Right lobe of liver (tissue), 4 donors: ENCODE measurements at regions not wholly inside any gene's neighbourhood (a gene's known extent, or its start where the extent isn't known, plus 50 kb on each side); places are given as distances from the start of the nearest gene placed in this dataset.

Source experiments
- POLR2A ChIP-seq: fragments of 450-650 bp; IDR thresholded peaks from one replicate; pipeline ENCODE4 v1.6.1; 2017; ENCODE audit warnings: antibody characterized with exemption, mild to moderate bottlenecking
- TF ChIP-seq, protein P1 (sequence below), 4 donors: fragments of 200-600 bp in 3 of 4; fragments of 450-650 bp in 1 of 4; IDR thresholded peaks; one replicate each; pipeline versions ENCODE4 v1.5.1 to v1.8.0; 2016 to 2022; ENCODE audit warnings: antibody characterized with exemption in 4 of 4, mild to moderate bottlenecking in 2 of 4
- donor health status: DM: no; HTN: no; CAD: no.
- donor health status: DM: no; HTN: no; CAD: no.
- donor health status: DM: no; HTN: yes; CAD: no.

GRCh38 chr13:54836273-54836672, 1807.7 kb downstream of the OLFM4 start:
- TF ChIP-seq, protein P1, sequence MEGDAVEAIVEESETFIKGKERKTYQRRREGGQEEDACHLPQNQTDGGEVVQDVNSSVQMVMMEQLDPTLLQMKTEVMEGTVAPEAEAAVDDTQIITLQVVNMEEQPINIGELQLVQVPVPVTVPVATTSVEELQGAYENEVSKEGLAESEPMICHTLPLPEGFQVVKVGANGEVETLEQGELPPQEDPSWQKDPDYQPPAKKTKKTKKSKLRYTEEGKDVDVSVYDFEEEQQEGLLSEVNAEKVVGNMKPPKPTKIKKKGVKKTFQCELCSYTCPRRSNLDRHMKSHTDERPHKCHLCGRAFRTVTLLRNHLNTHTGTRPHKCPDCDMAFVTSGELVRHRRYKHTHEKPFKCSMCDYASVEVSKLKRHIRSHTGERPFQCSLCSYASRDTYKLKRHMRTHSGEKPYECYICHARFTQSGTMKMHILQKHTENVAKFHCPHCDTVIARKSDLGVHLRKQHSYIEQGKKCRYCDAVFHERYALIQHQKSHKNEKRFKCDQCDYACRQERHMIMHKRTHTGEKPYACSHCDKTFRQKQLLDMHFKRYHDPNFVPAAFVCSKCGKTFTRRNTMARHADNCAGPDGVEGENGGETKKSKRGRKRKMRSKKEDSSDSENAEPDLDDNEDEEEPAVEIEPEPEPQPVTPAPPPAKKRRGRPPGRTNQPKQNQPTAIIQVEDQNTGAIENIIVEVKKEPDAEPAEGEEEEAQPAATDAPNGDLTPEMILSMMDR (IDR thresholded peaks at IDR 0.05), result no peak
- TF ChIP-seq POLR2A, result no peak
